H9 (cell line): ENCODE measurements at regions not wholly inside any gene's neighbourhood (a gene's known extent, or its start where the extent isn't known, plus 50 kb on each side); places are given as distances from the start of the nearest gene placed in this dataset.

Source experiments
- DNase-seq: peaks from one replicate; pipeline ENCODE4 v3.0.0-alpha.2; 2017
- H2AFZ ChIP-seq: one replicate; pipeline ENCODE4 v1.6.1; 2013; ENCODE audit warnings: mild to moderate bottlenecking, low read length, control low read depth, moderate library complexity
- H2AK5ac ChIP-seq: 2 replicates; pipeline ENCODE4 v1.6.1; 2013; ENCODE audit warnings: low read length, control low read depth, mixed read lengths; ENCODE audit not compliant: insufficient read length
- H2BK120ac ChIP-seq: one replicate; pipeline ENCODE4 v1.6.1; 2013; ENCODE audit warnings: low read depth, mild to moderate bottlenecking, low read length, control low read depth, inconsistent platforms; ENCODE audit not compliant: poor library complexity, severe bottlenecking
- H2BK12ac ChIP-seq: 2 replicates; pipeline ENCODE4 v1.6.1; 2013; ENCODE audit warnings: low read length, control low read depth, mixed read lengths, low read depth; ENCODE audit not compliant: insufficient read length
- H2BK15ac ChIP-seq: 2 replicates; pipeline ENCODE4 v1.6.1; 2013; ENCODE audit warnings: low read depth, low read length, control low read depth
- H2BK20ac ChIP-seq: one replicate; pipeline ENCODE4 v1.6.1; 2013; ENCODE audit warnings: low read depth, mild to moderate bottlenecking, low read length, control low read depth, inconsistent platforms; ENCODE audit not compliant: poor library complexity, severe bottlenecking
- H2BK5ac ChIP-seq: 2 replicates; pipeline ENCODE4 v1.6.1; 2013; ENCODE audit warnings: low read length, control low read depth, mixed read lengths; ENCODE audit not compliant: insufficient read length
- H3K14ac ChIP-seq: 2 replicates; pipeline ENCODE4 v1.6.1; 2013; ENCODE audit warnings: low read length, control low read depth; ENCODE audit not compliant: insufficient read depth
- H3K18ac ChIP-seq: 2 replicates; pipeline ENCODE4 v1.6.1; 2013; ENCODE audit warnings: low read depth, mild to moderate bottlenecking, mixed read lengths, low read length, control low read depth; ENCODE audit not compliant: insufficient read length
- H3K23ac ChIP-seq: 2 replicates; pipeline ENCODE4 v1.6.1; 2013; ENCODE audit warnings: low read length, control low read depth, mixed read lengths, low read depth; ENCODE audit not compliant: insufficient read length
- H3K23me2 ChIP-seq: 2 replicates; pipeline ENCODE4 v1.6.1; 2013; ENCODE audit warnings: low read depth, mild to moderate bottlenecking, mixed read lengths, low read length, control low read depth; ENCODE audit not compliant: insufficient read length, poor library complexity, severe bottlenecking
- H3K27ac ChIP-seq: 2 replicates; pipeline ENCODE4 v1.5.1; 2013; ENCODE audit warnings: low read length, control low read depth, mixed read lengths, low read depth; ENCODE audit not compliant: insufficient read length
- H3K27me3 ChIP-seq: 2 replicates; pipeline ENCODE4 v1.6.1; 2013; ENCODE audit warnings: low read length, control low read depth, inconsistent platforms; ENCODE audit not compliant: insufficient read depth
- H3K4ac ChIP-seq: 2 replicates; pipeline ENCODE4 v1.6.1; 2013; ENCODE audit warnings: low read depth, mild to moderate bottlenecking, control low read depth, inconsistent platforms, low read length, moderate library complexity
- H3K4me1 ChIP-seq: 2 replicates; pipeline ENCODE4 v1.6.1; 2013; ENCODE audit warnings: low read length, control low read depth, inconsistent platforms; ENCODE audit not compliant: insufficient read depth
- H3K4me2 ChIP-seq: 2 replicates; pipeline ENCODE4 v1.6.1; 2013; ENCODE audit warnings: low read length, control low read depth, mixed read lengths; ENCODE audit not compliant: insufficient read length, insufficient read depth
- H3K56ac ChIP-seq: 2 replicates; pipeline ENCODE4 v1.6.1; 2013; ENCODE audit warnings: low read depth, mild to moderate bottlenecking, mixed read lengths, low read length, control low read depth; ENCODE audit not compliant: insufficient read length
- H3K79me1 ChIP-seq: 2 replicates; pipeline ENCODE4 v1.6.1; 2013; ENCODE audit warnings: low read depth, mild to moderate bottlenecking, moderate library complexity, low read length, control low read depth, inconsistent platforms; ENCODE audit not compliant: insufficient read depth, poor library complexity, severe bottlenecking
- H3K79me2 ChIP-seq: 2 replicates; pipeline ENCODE4 v1.6.1; 2013; ENCODE audit warnings: low read length, control low read depth, inconsistent platforms; ENCODE audit not compliant: insufficient read depth
- H3K9ac ChIP-seq: 2 replicates; pipeline ENCODE4 v1.6.1; 2013; ENCODE audit warnings: low read length, control low read depth, mixed read lengths; ENCODE audit not compliant: insufficient read length; ENCODE audit errors: extremely low read depth
- H3K9me3 ChIP-seq: one replicate; pipeline ENCODE4 v1.6.1; 2013; ENCODE audit warnings: low read depth, low read length, inconsistent platforms; ENCODE audit not compliant: control insufficient read depth
- H3T11ph ChIP-seq: one replicate; pipeline ENCODE4 v1.6.1; 2013; ENCODE audit warnings: mild to moderate bottlenecking, low read length, control low read depth, inconsistent platforms
- H4K20me1 ChIP-seq: one replicate; pipeline ENCODE4 v1.6.1; 2013; ENCODE audit not compliant: control insufficient read depth, insufficient read length, insufficient read depth
- H4K5ac ChIP-seq: 2 replicates; pipeline ENCODE4 v1.6.1; 2013; ENCODE audit warnings: low read depth, mild to moderate bottlenecking, mixed read lengths, low read length, control low read depth; ENCODE audit not compliant: insufficient read length
- H4K8ac ChIP-seq: replicated peaks from 2 replicates; pipeline ENCODE4 v1.6.1; 2013; ENCODE audit warnings: low read length, control low read depth, mixed read lengths, low read depth; ENCODE audit not compliant: insufficient read length
- H4K91ac ChIP-seq: 2 replicates; pipeline ENCODE4 v1.6.1; 2013; ENCODE audit warnings: low read depth, mild to moderate bottlenecking, moderate library complexity, mixed read lengths, low read length, control low read depth; ENCODE audit not compliant: insufficient read length
- H3K27ac Mint-ChIP-seq, 3 experiments: 2 replicates in 2 of 3; 3 replicates in 1 of 3; pipeline ENCODE4 v1.8.0; 2020 to 2021; ENCODE audit warnings: mixed read lengths in 3 of 3, mild to moderate bottlenecking in 1 of 3, moderate library complexity in 1 of 3
- H3K27me3 Mint-ChIP-seq: 2 replicates; pipeline ENCODE4 v1.8.0; 2021; ENCODE audit warnings: low read depth, mild to moderate bottlenecking, moderate library complexity, mixed read lengths
- H3K36me3 Mint-ChIP-seq, 3 experiments: 2 replicates in 2 of 3; 3 replicates in 1 of 3; pipeline ENCODE4 v1.8.0; 2020 to 2021; ENCODE audit warnings: low read depth in 3 of 3, mixed read lengths in 3 of 3; ENCODE audit not compliant: insufficient read depth in 1 of 3
- H3K4me1 Mint-ChIP-seq, 2 experiments: 2 replicates each; pipeline ENCODE4 v1.8.0; 2020; ENCODE audit warnings: mixed read lengths in 2 of 2
- H3K4me3 Mint-ChIP-seq, 2 experiments: 2 replicates in 1 of 2; 3 replicates in 1 of 2; pipeline ENCODE4 v1.8.0; 2020 to 2021; ENCODE audit warnings: mild to moderate bottlenecking in 2 of 2, mixed read lengths in 2 of 2, moderate library complexity in 1 of 2
- H3K9me3 Mint-ChIP-seq, 2 experiments: 2 replicates in 1 of 2; 3 replicates in 1 of 2; pipeline ENCODE4 v1.8.0; 2020; ENCODE audit warnings: mild to moderate bottlenecking in 2 of 2, mixed read lengths in 2 of 2, moderate library complexity in 1 of 2
- CTCF ChIP-seq: fragments of 200-600 bp; sonication (generic); conservative IDR thresholded peaks from 3 replicates; pipeline ENCODE4 v1.8.0; 2021; ENCODE audit warnings: antibody characterized with exemption, mild to moderate bottlenecking
- WGBS: extraction: QIAGEN DNeasy Blood & Tissue Kit; methylation state at CpG from one replicate; pipeline ENCODE4 v1.1.7; 2013; ENCODE audit warnings: missing lambda C conversion rate, low lambda C conversion rate, mixed read lengths; ENCODE audit not compliant: insufficient read length; ENCODE audit errors: extremely low coverage; 5-methylcytosine and 5-hydroxymethylcytosine counted together

DNA sequence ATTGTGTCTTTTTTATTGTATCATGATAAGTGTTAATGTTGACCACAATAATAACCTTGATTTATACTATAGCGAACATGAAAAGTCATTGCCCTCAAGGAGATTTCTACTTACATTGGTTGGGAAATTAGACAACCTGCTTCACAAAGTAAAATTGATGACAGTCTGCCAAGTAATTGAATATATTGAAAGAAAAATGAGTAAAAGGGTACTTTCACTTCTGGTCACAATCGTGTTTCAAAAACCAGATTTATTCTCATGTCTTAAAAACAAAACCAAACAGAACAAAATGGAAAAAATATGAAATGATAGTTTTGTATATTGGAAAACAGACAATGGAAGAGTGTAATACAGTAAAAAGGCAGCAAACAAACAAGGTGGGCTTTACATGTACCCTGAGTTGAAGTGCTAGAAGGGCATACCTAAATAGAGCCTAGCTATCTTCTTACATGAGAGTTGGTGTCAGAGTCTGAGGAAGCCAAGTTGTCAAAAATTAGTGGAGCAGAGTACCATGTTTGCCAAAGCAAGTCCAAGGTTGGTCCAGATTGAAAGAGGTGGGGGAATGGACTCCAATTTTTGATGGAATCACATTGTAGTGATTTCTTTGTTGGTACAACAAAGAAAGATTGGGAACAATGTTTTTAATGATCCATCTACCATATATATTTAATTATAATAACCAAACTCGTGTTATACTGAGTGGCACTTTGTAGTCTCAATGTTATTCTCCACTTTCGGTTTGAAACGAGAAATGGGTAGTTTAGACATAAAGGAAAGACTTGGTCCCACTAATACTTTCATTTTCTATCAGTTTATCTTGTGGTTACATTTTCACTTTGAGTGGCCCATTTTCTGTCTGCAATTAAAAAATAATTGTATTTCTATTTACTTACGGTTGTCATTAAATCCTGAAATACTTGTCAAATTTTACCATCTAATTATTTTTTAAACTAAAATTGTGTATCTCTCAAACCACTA, 775.6 kb downstream of the STIM2 start:
- no peaks in the 10 kb centered on the region for H3K9me3 ChIP-seq
- H2AK5ac ChIP-seq = no peak overlapping the region
- no peaks in the 10 kb centered on the region for H3K27me3 ChIP-seq
- H2BK20ac ChIP-seq = no peak overlapping the region
- H3K14ac ChIP-seq = no peak overlapping the region
- H3K9ac ChIP-seq = no peak overlapping the region
- H3K27ac Mint-ChIP-seq = no peak overlapping the region
- no peaks in the 10 kb centered on the region for H3K4me1 Mint-ChIP-seq
- H2BK120ac ChIP-seq = no peak overlapping the region
- no peak for TF ChIP-seq CTCF
- H2BK15ac ChIP-seq = no peak overlapping the region
- no peak overlapping the region for H2BK5ac ChIP-seq
- no peak overlapping the region for H4K5ac ChIP-seq
- no peak overlapping the region for H3K23ac ChIP-seq
- H4K20me1 ChIP-seq = no peaks in the 10 kb centered on the region
- no CpG with 5 or more reads among the region's 6 CpGs for WGBS
- no peak overlapping the region for H3K4me3 Mint-ChIP-seq
- H3K27me3 Mint-ChIP-seq = no peaks in the 10 kb centered on the region
- no peaks in the 10 kb centered on the region for H3K9me3 Mint-ChIP-seq
- H3K36me3 Mint-ChIP-seq = no peaks in the 10 kb centered on the region
- no peaks in the 10 kb centered on the region for H3K79me2 ChIP-seq
- H3K79me1 ChIP-seq = no peaks in the 10 kb centered on the region
- no peak overlapping the region for H2AFZ ChIP-seq
- H2BK12ac ChIP-seq = no peak overlapping the region
- H3T11ph ChIP-seq = no peak overlapping the region
- H3K4ac ChIP-seq = no peak overlapping the region
- H3K56ac ChIP-seq = no peak overlapping the region
- no peaks in the 10 kb centered on the region for H3K4me1 ChIP-seq
- no peak overlapping the region for H3K27ac ChIP-seq
- no peak overlapping the region for H4K91ac ChIP-seq
- no peak for DNase-seq
- H4K8ac ChIP-seq = no peak overlapping the region
- H3K4me2 ChIP-seq = no peak overlapping the region
- no peak overlapping the region for H3K18ac ChIP-seq
- no peaks in the 10 kb centered on the region for H3K23me2 ChIP-seq
